SK-N-SH treated with all-trans-retinoic acid at 6 μM for 48 hours (cell line): ENCODE measurements at regions not wholly inside any gene's neighbourhood (a gene's known extent, or its start where the extent isn't known, plus 50 kb on each side); places are given as distances from the start of the nearest gene placed in this dataset.

Experiments
- ARNTL ChIP-seq: fragments of 450-650 bp; formaldehyde crosslinking; IDR thresholded peaks from 2 replicates; pipeline ENCODE4 v1.5.0; 2020; ENCODE audit warnings: low read depth, mild to moderate bottlenecking, moderate library complexity, borderline replicate concordance
- OSR1 ChIP-seq: fragments of 250-450 bp; sonication (Bioruptor Pico); IDR thresholded peaks from 2 replicates; pipeline ENCODE4 v1.8.0; 2022; ENCODE audit warnings: moderate library complexity, mild to moderate bottlenecking, inconsistent platforms
- PPARA ChIP-seq: fragments of 250-450 bp; sonication (Bioruptor Pico); IDR thresholded peaks from 2 replicates; pipeline ENCODE4 v1.5.0; 2020; ENCODE audit warnings: mild to moderate bottlenecking, borderline replicate concordance
- RARB ChIP-seq: fragments of 250-450 bp; sonication (Bioruptor Pico); IDR thresholded peaks from 2 replicates; pipeline ENCODE4 v1.8.0; 2021; ENCODE audit warnings: mild to moderate bottlenecking, moderate library complexity
- TCF4 ChIP-seq: fragments of 250-450 bp; sonication (Bioruptor Pico); IDR thresholded peaks from 2 replicates; pipeline ENCODE4 v1.8.0; 2021; ENCODE audit warnings: mild to moderate bottlenecking, moderate library complexity, borderline replicate concordance
- TOX ChIP-seq: fragments of 250-450 bp; sonication (Bioruptor Pico); IDR thresholded peaks from 2 replicates; pipeline ENCODE4 v1.8.0; 2021; ENCODE audit warnings: mild to moderate bottlenecking, moderate library complexity, borderline replicate concordance
- ZC3H10 ChIP-seq: fragments of 250-450 bp; sonication (Bioruptor Pico); IDR thresholded peaks from 2 replicates; pipeline ENCODE4 v1.5.1; 2021; ENCODE audit warnings: mild to moderate bottlenecking, moderate library complexity
- ZFP3 ChIP-seq: fragments of 250-450 bp; sonication (Bioruptor Pico); IDR thresholded peaks from 2 replicates; pipeline ENCODE4 v1.5.0; 2020; ENCODE audit warnings: mild to moderate bottlenecking, moderate library complexity
- ZFP30 ChIP-seq: fragments of 450-650 bp; formaldehyde crosslinking; IDR thresholded peaks from 2 replicates; pipeline ENCODE4 v1.5.0; 2022; ENCODE audit warnings: mild to moderate bottlenecking, moderate library complexity
- ZNF8 ChIP-seq: fragments of 450-650 bp; formaldehyde crosslinking; IDR thresholded peaks from 2 replicates; pipeline ENCODE4 v1.5.0; 2020; ENCODE audit warnings: mild to moderate bottlenecking, moderate library complexity
- TF ChIP-seq, protein P1 (sequence below): fragments of 250-450 bp; sonication (Bioruptor Pico); IDR thresholded peaks from 2 replicates; pipeline ENCODE4 v1.8.0; 2020; ENCODE audit warnings: mild to moderate bottlenecking, moderate library complexity, borderline replicate concordance

DNA sequence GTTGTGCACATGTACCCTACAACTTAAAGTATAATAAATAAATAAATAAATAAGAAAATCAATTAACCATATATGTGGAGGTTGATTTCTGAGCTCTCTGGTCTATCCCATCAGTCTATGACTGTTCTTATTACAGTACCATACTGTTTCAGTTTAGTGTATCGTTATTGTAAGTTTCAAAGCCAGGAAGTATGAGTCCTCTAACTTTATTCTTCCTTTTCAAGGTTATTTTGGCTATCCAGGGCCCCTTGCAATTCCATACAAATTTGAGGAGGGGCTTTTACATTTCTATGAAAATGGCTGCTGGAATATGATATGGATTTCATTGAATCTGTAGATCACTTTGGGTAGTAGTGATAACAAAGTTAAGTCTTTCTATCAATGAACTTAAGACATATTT, 96.9 kb upstream of the BCL9 start:
- TF ChIP-seq RARB (CRISPR knock-in tag) (no peak), TOX (CRISPR knock-in tag) (no peak), ZFP30 (no peak), PPARA (no peak), ZC3H10 (no peak), ZFP3 (no peak), ARNTL (CRISPR knock-in tag) (no peak), TCF4 (CRISPR knock-in tag) (no peak), OSR1 (CRISPR knock-in tag) (no peak), ZNF8 (CRISPR knock-in tag) (no peak)
- TF ChIP-seq, protein P1, sequence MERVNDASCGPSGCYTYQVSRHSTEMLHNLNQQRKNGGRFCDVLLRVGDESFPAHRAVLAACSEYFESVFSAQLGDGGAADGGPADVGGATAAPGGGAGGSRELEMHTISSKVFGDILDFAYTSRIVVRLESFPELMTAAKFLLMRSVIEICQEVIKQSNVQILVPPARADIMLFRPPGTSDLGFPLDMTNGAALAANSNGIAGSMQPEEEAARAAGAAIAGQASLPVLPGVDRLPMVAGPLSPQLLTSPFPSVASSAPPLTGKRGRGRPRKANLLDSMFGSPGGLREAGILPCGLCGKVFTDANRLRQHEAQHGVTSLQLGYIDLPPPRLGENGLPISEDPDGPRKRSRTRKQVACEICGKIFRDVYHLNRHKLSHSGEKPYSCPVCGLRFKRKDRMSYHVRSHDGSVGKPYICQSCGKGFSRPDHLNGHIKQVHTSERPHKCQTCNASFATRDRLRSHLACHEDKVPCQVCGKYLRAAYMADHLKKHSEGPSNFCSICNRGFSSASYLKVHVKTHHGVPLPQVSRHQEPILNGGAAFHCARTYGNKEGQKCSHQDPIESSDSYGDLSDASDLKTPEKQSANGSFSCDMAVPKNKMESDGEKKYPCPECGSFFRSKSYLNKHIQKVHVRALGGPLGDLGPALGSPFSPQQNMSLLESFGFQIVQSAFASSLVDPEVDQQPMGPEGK (CRISPR knock-in tag) = no peak
